ENCODE measurements at regions not wholly inside any gene's neighbourhood (a gene's known extent, or its start where the extent isn't known, plus 50 kb on each side); places are given as distances from the start of the nearest gene placed in this dataset.

DNA sequence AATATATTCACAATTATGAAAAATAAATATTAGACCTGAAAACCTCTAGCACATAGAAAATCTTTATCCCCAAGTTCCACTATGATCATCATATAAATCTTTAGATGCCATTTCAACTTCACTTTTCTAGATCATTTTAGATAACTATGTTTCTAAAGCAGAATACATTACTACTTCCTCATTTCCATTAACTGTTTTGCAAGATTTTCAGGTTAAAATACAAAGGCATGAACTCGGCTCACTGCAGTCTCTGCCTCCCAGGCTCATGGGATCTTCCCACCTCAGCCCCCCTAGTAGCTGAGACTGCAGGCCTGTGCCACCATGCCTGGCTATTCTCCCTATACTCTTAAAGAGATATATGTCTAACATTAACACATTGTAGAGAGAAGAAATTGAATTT is 1365.9 kb upstream of the AGA start:
- ATAC-seq, result no peak
- DNase-seq, result no peak
- no peaks in the 10 kb centered on the region for H3K27me3 ChIP-seq
- no peak overlapping the region for H3K27ac ChIP-seq
- no peak overlapping the region for H3K4me3 ChIP-seq
- no peak for TF ChIP-seq CTCF (IDR thresholded peaks at IDR 0.05)
- H3K4me1 ChIP-seq, result no peaks in the 10 kb centered on the region
- intact Hi-C loops (cut with DNase I), result no loop called here
- peaks cover 0 to 3% (median 0%) of the 10 kb centered on the region in 11 donors for H3K9me3 ChIP-seq
- 62 to 64% methylated on average over 1 of the region's 1 CpG for WGBS, 2 donors
- H3K36me3 ChIP-seq, result no peaks in the 10 kb centered on the region

DNA sequence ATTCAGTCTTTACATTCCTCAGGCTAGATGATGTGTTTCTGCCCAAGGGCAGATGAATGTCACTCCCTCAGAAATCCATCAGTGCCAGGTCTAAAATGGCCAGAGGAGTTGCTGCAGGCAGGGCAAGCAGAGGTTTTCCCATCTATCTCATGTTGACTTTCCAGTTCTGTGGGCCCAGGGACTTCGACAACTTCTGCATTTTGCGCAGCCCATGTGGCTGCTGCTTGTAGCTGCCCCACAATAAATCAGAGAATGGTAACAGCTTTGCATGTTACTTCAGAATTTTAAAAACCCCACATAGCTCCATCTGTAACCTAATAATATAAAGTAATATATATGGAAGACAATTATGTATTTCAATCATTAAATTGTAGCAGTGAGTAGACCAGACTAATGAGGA is 1367.7 kb upstream of the AGA start:
- peaks cover 0 to 3% (median 0%) of the 10 kb centered on the region in 11 donors for H3K9me3 ChIP-seq
- no peak overlapping the region for H3K27ac ChIP-seq
- H3K4me1 ChIP-seq, result no peaks in the 10 kb centered on the region
- 89 to 92% methylated on average over 2 of the region's 2 CpGs for WGBS, 2 donors
- no peak for TF ChIP-seq CTCF (IDR thresholded peaks at IDR 0.05)
- H3K4me3 ChIP-seq, result no peak overlapping the region
- no peak for ATAC-seq
- H3K36me3 ChIP-seq, result no peaks in the 10 kb centered on the region
- no peaks in the 10 kb centered on the region for H3K27me3 ChIP-seq
- no peak for DNase-seq
- intact Hi-C loops (cut with DNase I), result no loop called here

DNA sequence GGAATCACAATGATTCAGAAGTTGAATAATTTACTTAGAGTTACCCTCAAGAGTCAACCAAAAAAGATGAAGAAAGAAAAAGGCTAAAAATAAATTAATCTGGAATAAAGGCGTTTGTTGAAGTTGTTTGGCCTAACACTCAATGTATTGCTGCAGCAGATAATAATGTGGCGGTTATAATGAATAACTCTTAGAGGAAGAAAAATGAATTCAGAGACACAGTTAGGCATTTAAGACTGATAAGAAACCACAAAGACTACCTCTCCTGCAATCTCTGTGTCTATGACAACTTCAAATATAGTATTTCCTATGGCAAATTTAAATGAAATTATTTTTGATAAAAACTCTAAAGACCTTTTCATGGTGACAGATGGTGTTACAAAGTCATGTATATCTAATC is 1369.1 kb upstream of the AGA start:
- no peak for TF ChIP-seq CTCF (IDR thresholded peaks at IDR 0.05)
- 53 to 64% methylated on average over 2 of the region's 2 CpGs for WGBS, 2 donors
- DNase-seq (no peak), ATAC-seq (no peak)
- H3K36me3 ChIP-seq, result no peaks in the 10 kb centered on the region
- no peak overlapping the region for H3K27ac ChIP-seq
- H3K4me1 ChIP-seq, result no peaks in the 10 kb centered on the region
- intact Hi-C loops (cut with DNase I), result no loop called here
- H3K9me3 ChIP-seq, result peaks cover 0 to 3% (median 0%) of the 10 kb centered on the region in 11 donors
- no peak overlapping the region for H3K4me3 ChIP-seq
- no peaks in the 10 kb centered on the region for H3K27me3 ChIP-seq

GRCh38 chr4:178812866-178813265 is 1370.6 kb upstream of the AGA start:
- intact Hi-C loops (cut with DNase I), result no loop called here
- Histone ChIP-seq H3K36me3 (no peaks in the 10 kb centered on the region), H3K27ac (no peak overlapping the region), H3K27me3 (no peaks in the 10 kb centered on the region), H3K4me1 (no peaks in the 10 kb centered on the region), H3K4me3 (no peak overlapping the region), H3K9me3 (peaks cover 0 to 3% (median 0%) of the 10 kb centered on the region in 11 donors)
- no peak for TF ChIP-seq CTCF (IDR thresholded peaks at IDR 0.05)
- WGBS, 2 donors, result 90 to 91% methylated on average over 17 of the region's 17 CpGs
- ATAC-seq (no peak), DNase-seq (no peak)

GRCh38 chr4:178814908-178815307 is 1372.7 kb upstream of the AGA start:
- WGBS, 2 donors, result 87 to 90% methylated on average over 2 of the region's 2 CpGs
- Histone ChIP-seq H3K27ac (no peak overlapping the region), H3K27me3 (no peaks in the 10 kb centered on the region), H3K36me3 (no peaks in the 10 kb centered on the region), H3K4me3 (no peak overlapping the region), H3K9me3 (peaks cover 0 to 3% (median 0%) of the 10 kb centered on the region in 11 donors), H3K4me1 (no peaks in the 10 kb centered on the region)
- ATAC-seq (no peak), DNase-seq (no peak)
- intact Hi-C loops (cut with DNase I), result no loop called here
- TF ChIP-seq CTCF (IDR thresholded peaks at IDR 0.05), result no peak
